GM23248 (cell line): ENCODE measurements at regions not wholly inside any gene's neighbourhood (a gene's known extent, or its start where the extent isn't known, plus 50 kb on each side); places are given as distances from the start of the nearest gene placed in this dataset.

ENCODE experiments used
- DNase-seq: peaks from one replicate; pipeline ENCODE4 v3.0.0-alpha.2; 2015
- H2AFZ ChIP-seq: fragments of 200-600 bp; sonication (generic); 2 replicates; pipeline ENCODE4 v1.6.1; 2016; ENCODE audit warnings: antibody characterized with exemption
- H3F3A ChIP-seq: fragments of 200-600 bp; sonication (generic); 2 replicates; pipeline ENCODE4 v1.6.1; 2016; ENCODE audit warnings: mild to moderate bottlenecking, antibody characterized with exemption, mixed run types; ENCODE audit not compliant: insufficient read depth
- H3K27ac ChIP-seq: fragments of 200-600 bp; sonication (generic); 2 replicates; pipeline ENCODE4 v1.5.1; 2016; ENCODE audit warnings: mild to moderate bottlenecking
- H3K27me3 ChIP-seq: fragments of 200-600 bp; sonication (generic); replicated peaks from 2 replicates; pipeline ENCODE4 v1.6.1; 2016; ENCODE audit warnings: mild to moderate bottlenecking; ENCODE audit not compliant: insufficient read depth
- H3K36me3 ChIP-seq: fragments of 200-600 bp; sonication (generic); 2 replicates; pipeline ENCODE4 v1.6.1; 2016; ENCODE audit warnings: low read depth, mild to moderate bottlenecking
- H3K4me1 ChIP-seq: fragments of 200-600 bp; sonication (generic); 2 replicates; pipeline ENCODE4 v1.6.1; 2016; ENCODE audit warnings: mild to moderate bottlenecking; ENCODE audit not compliant: insufficient read depth
- H3K4me2 ChIP-seq: fragments of 200-600 bp; sonication (generic); one replicate; pipeline ENCODE4 v1.6.1; 2016; ENCODE audit warnings: mild to moderate bottlenecking; ENCODE audit not compliant: unreplicated experiment
- H3K4me3 ChIP-seq: fragments of 200-600 bp; sonication (generic); 2 replicates; pipeline ENCODE4 v1.5.1; 2016; ENCODE audit warnings: mild to moderate bottlenecking
- H3K79me2 ChIP-seq: fragments of 200-600 bp; sonication (generic); 2 replicates; pipeline ENCODE4 v1.6.1; 2016; ENCODE audit warnings: mild to moderate bottlenecking; ENCODE audit not compliant: insufficient read depth
- H3K9ac ChIP-seq: fragments of 200-600 bp; sonication (generic); 2 replicates; pipeline ENCODE4 v1.6.1; 2016; ENCODE audit warnings: mild to moderate bottlenecking
- H3K9me2 ChIP-seq: fragments of 200-600 bp; sonication (generic); 2 replicates; pipeline ENCODE4 v1.6.1; 2016; ENCODE audit warnings: mixed run types, mild to moderate bottlenecking, moderate library complexity; ENCODE audit not compliant: insufficient read depth
- H3K9me3 ChIP-seq: fragments of 200-600 bp; sonication (generic); one replicate; pipeline ENCODE4 v1.6.1; 2017; ENCODE audit warnings: low read depth
- H4K20me1 ChIP-seq: fragments of 200-600 bp; sonication (generic); 2 replicates; pipeline ENCODE4 v1.6.0; 2016; ENCODE audit not compliant: insufficient read depth
- EZH2 ChIP-seq: fragments of 200-600 bp; sonication (generic); IDR thresholded peaks from 2 replicates; pipeline ENCODE4 v1.6.1; 2018; ENCODE audit warnings: antibody characterized with exemption, mild to moderate bottlenecking; ENCODE audit not compliant: insufficient read depth, poor library complexity, severe bottlenecking
- EZH2phosphoT487 ChIP-seq: fragments of 200-600 bp; sonication (generic); IDR thresholded peaks from 2 replicates; pipeline ENCODE4 v1.6.1; 2018; ENCODE audit warnings: antibody characterized with exemption, moderate library complexity, mild to moderate bottlenecking, low read depth; ENCODE audit not compliant: insufficient read depth
- WGBS, 2 experiments: methylation state at CpG; one replicate each; pipeline ENCODE4 v1.1.6; 2015 to 2017; ENCODE audit warnings: low lambda C conversion rate in 2 of 2, low coverage in 1 of 2; ENCODE audit errors: missing lambda C conversion rate in 2 of 2; 5-methylcytosine and 5-hydroxymethylcytosine counted together
- in situ Hi-C: fragments of 300-500 bp; cut with MboI; formaldehyde crosslinking; loops from 2 replicates; pipeline ENCODE4 v1.15.0; 2020

DNA sequence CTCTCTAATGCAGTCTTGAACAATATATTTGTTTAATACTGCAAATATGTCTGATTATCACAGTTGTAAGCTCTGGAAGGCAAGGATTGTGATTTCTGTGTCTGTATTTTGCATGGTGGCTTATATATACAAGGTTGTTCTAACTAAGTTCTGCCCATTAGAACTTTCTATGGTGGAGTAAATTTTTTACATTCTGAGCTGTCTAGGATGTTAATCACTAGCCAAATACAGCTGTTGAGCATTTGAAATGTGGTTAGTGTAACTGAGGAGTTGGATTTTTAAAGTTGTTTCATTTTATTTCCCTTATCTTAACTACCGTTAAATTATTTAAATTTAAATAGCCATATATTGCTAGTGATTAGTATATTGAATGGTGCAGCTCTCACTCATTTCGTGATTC is 64.3 kb upstream of the DMRTA1 start:
- Histone ChIP-seq H3K4me2 (no peak overlapping the region), H4K20me1 (no peaks in the 10 kb centered on the region), H3F3A (no peaks in the 10 kb centered on the region), H3K9ac (no peak overlapping the region), H3K9me3 (no peaks in the 10 kb centered on the region), H3K4me3 (no peak overlapping the region), H3K36me3 (no peaks in the 10 kb centered on the region), H3K27ac (no peak overlapping the region), H3K79me2 (no peaks in the 10 kb centered on the region), H2AFZ (no peak overlapping the region), H3K9me2 (no peaks in the 10 kb centered on the region), H3K27me3 (no peaks in the 10 kb centered on the region; the same call in 1 of the 2 replicates), H3K4me1 (no peaks in the 10 kb centered on the region)
- 35 to 41% methylated on average over 2 of the region's 2 CpGs for WGBS, 2 experiments
- no peak for DNase-seq
- in situ Hi-C loops = no loop called here
- TF ChIP-seq EZH2 (no peak), EZH2phosphoT487 (no peak)

DNA sequence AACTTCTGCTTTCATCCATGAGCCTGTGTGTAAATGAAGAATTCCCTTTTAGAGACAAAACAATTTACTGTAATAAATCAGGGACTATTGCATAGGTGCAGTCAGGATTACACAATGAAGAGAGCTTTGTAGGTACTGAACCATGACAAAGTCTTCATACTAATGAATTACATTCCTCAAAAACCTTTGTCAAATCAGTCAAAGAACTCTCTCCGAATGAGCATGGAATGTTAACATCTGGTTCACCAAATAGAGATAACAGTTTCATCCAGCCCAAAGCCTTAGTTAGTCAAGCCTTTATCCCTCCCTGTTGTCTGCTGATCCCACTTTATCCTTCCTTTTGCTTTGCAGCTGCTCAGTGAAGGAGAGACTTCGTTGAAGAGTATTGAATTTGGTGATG is 62.9 kb upstream of the DMRTA1 start:
- Histone ChIP-seq H3K36me3 (no peaks in the 10 kb centered on the region), H3K4me2 (no peak overlapping the region), H3K27ac (no peak overlapping the region), H3K9me3 (no peaks in the 10 kb centered on the region), H3K27me3 (no peaks in the 10 kb centered on the region; the same call in 1 of the 2 replicates), H3K79me2 (no peaks in the 10 kb centered on the region), H3K9ac (no peak overlapping the region), H3F3A (no peaks in the 10 kb centered on the region), H3K9me2 (no peaks in the 10 kb centered on the region), H3K4me1 (no peaks in the 10 kb centered on the region), H4K20me1 (no peaks in the 10 kb centered on the region), H3K4me3 (no peak overlapping the region), H2AFZ (no peak overlapping the region)
- DNase-seq = no peak
- in situ Hi-C loops = no loop called here
- TF ChIP-seq EZH2 = no peak
- no peak for TF ChIP-seq EZH2phosphoT487
- 6% methylated on average over 2 of the region's 2 CpGs for WGBS, 2 experiments

DNA sequence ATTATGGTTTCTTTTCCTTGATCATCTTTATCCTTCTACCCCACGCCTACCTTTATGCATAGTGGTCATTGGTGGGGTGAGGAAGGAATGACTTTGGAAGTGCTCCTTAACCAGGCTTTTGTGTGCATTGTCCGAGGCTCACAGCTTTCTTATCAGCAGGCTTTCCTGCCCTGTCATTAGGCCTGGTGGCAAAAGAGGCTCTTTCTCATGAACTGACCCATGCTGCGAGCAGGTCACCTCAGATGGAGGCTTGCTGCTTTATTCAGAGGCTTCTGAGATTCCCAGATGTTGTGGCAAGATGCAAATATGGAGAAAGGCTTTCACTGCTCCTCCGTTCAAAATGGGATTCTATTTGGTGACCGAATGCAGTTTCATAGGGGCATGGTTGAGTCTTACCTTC is 57.4 kb upstream of the DMRTA1 start:
- Histone ChIP-seq H3K79me2 (no peaks in the 10 kb centered on the region), H3K27me3 (no peaks in the 10 kb centered on the region; the same call in 1 of the 2 replicates), H3K4me1 (no peaks in the 10 kb centered on the region), H3K36me3 (no peaks in the 10 kb centered on the region), H4K20me1 (no peaks in the 10 kb centered on the region), H3K9ac (no peak overlapping the region), H2AFZ (no peak overlapping the region), H3K4me2 (no peak overlapping the region), H3K27ac (no peak overlapping the region), H3K9me3 (no peaks in the 10 kb centered on the region), H3K9me2 (no peaks in the 10 kb centered on the region), H3F3A (no peaks in the 10 kb centered on the region), H3K4me3 (no peak overlapping the region)
- WGBS, 2 experiments = 22 to 34% methylated on average over 5 of the region's 5 CpGs
- in situ Hi-C loops = no loop called here
- DNase-seq = no peak
- TF ChIP-seq EZH2 (no peak), EZH2phosphoT487 (no peak)

DNA sequence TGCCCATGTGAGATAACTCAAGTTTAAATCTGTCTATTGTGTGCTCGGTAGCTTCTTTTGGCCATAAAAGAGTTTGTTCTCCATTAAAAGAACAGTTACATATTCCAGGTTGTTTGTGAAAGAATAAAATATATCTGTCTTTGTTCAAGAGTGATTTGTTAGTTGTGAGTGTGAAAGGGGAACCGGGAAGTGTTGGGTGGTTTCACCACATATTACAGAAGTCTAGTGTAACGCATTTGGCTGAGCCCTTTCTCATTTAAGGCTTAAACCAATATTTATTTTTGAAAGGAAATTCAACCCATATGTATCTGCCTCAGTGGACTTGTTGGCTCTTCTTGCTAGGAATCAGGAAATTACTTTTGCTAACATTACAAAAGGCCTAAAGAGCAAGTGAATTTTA is 54.1 kb upstream of the DMRTA1 start:
- WGBS, 2 experiments = 22 to 28% methylated on average over 3 of the region's 3 CpGs
- no peaks in the 10 kb centered on the region for H3K36me3 ChIP-seq
- no peak overlapping the region for H3K4me2 ChIP-seq
- H3K4me3 ChIP-seq = no peak overlapping the region
- no peaks in the 10 kb centered on the region for H3K9me3 ChIP-seq
- no peak overlapping the region for H3K9ac ChIP-seq
- H3K79me2 ChIP-seq = no peaks in the 10 kb centered on the region
- in situ Hi-C loops = no loop called here
- DNase-seq = no peak
- TF ChIP-seq EZH2phosphoT487 = no peak
- TF ChIP-seq EZH2 = no peak
- no peaks in the 10 kb centered on the region for H3K9me2 ChIP-seq
- no peak overlapping the region for H2AFZ ChIP-seq
- H3K4me1 ChIP-seq = no peaks in the 10 kb centered on the region
- H3F3A ChIP-seq = no peaks in the 10 kb centered on the region
- no peaks in the 10 kb centered on the region; the same call in 1 of the 2 replicates for H3K27me3 ChIP-seq
- no peak overlapping the region for H3K27ac ChIP-seq
- H4K20me1 ChIP-seq = 0 out of 2 replicates have a peak, but pooled peaks cover 3% of the 10 kb centered on the region

DNA sequence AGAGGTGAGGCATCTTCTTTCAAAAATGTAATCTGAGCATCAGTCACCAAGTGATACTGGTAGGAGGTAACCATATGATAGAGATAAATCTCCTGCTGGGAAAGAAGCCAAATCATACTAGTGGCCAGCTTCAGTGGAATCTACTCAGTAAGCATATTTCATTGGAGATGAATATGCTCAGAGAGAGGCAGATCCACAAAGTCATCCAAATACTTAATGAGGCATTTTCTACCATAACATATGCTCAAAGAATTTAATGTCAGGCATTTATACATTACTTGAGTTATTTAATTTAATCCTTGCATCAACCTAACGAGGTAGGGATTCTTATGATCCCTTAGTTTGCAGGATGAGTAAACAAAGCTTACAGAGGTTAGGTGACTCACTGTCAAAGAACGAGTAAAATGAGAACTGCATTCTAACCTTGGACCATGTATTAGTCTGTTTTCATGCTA is 50.9 kb upstream of the DMRTA1 start:
- H3K4me2 ChIP-seq = no peak overlapping the region
- no peaks in the 10 kb centered on the region for H3K79me2 ChIP-seq
- H3K9me2 ChIP-seq = no peaks in the 10 kb centered on the region
- no peak overlapping the region for H3K4me3 ChIP-seq
- H3K9ac ChIP-seq = no peak overlapping the region
- no peaks in the 10 kb centered on the region for H3F3A ChIP-seq
- no peak for TF ChIP-seq EZH2
- TF ChIP-seq EZH2phosphoT487 = no peak
- DNase-seq = peak; percentile 14
- H3K4me1 ChIP-seq = no peaks in the 10 kb centered on the region
- H2AFZ ChIP-seq = no peak overlapping the region
- in situ Hi-C loops = no loop called here
- no peak overlapping the region for H3K27ac ChIP-seq
- H3K9me3 ChIP-seq = no peaks in the 10 kb centered on the region
- H4K20me1 ChIP-seq = 0 out of 2 replicates have a peak, but pooled peaks cover 3% of the 10 kb centered on the region
- H3K27me3 ChIP-seq = no peaks in the 10 kb centered on the region; the same call in 1 of the 2 replicates
- no peaks in the 10 kb centered on the region for H3K36me3 ChIP-seq
- 24 to 26% methylated on average over 2 of the region's 2 CpGs for WGBS, 2 experiments
